HG03558 (cell line): ENCODE measurements at regions not wholly inside any gene's neighbourhood (a gene's known extent, or its start where the extent isn't known, plus 50 kb on each side); places are given as distances from the start of the nearest gene placed in this dataset.
"Not testable (repeated sequence)": the region's sequence is repeated elsewhere in the genome, so short reads cannot be mapped to it uniquely, and the experiment has no call there.

Experiments
- ATAC-seq: cut with Tn5 transposase; IDR thresholded peaks from one replicate; pipeline ENCODE4 v1.9.1; 2021; ENCODE audit warnings: moderate number of reproducible peaks; ENCODE audit not compliant: unreplicated experiment; ENCODE audit errors: extremely low read depth

DNA sequence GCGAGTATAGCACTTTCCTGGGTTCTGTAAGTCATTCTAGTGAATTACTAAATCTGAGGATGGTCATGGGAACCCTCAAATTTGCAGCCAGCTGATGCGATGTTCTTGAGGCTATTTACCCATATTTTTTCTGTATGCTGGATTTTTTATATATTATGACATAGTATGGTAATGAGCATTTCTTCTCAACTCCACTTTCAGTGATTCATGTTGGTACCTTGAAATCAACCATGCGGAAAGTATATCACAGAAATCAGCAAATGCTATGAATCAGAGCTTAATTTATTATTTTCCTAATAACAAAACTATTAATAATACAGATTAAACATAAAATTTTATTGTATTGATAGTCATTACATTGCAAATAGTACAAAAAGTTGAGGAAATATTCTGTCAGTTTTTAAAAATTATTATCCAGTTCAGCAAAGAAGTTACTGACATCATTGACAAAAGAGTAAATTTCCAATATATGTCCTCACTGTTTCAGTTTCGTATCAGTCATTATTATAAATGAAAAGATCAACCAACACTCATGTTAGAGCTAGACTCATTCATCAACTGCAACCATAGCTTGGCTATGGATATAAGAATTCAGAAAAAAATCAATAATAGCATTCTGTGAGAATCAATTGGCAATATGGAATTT lies 164.3 kb upstream of the SETMAR start:
- ATAC-seq: peak; percentile 13

GRCh38 chr3:4139462-4140140 lies 163.6 kb upstream of the SETMAR start:
- ATAC-seq: peak; percentile 41

- ATAC-seq: no peak
Observed at GRCh38 chr3:4140921-4141320, 162.2 kb upstream of the SETMAR start.

GRCh38 chr3:4147556-4148118 lies 155.5 kb upstream of the SETMAR start:
- no peak for ATAC-seq

- ATAC-seq: no peak
Observed at GRCh38 chr3:4149296-4149695, 153.9 kb upstream of the SETMAR start.

GRCh38 chr3:4150816-4151215 lies 152.4 kb upstream of the SETMAR start:
- ATAC-seq: no peak

DNA sequence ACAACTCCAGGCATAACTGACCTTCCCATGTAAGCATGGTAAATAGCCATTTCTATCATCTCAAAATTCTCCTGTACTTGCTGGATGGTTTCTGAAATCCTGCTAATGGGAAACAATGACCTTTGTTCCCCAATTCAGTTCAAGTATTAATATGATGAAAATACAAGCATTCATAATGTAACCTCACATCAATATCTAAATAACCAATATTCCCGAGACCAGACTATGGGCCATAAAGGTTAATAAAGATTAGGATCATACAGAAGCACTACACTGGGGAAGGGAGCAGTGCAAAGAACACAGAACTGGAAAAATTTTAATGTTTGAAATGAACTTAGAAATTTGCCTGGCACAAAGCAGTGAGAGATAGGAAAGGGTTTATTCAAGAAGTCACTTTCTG lies 151.3 kb upstream of the SETMAR start:
- no peak for ATAC-seq

GRCh38 chr3:4153771-4154170 lies 149.4 kb upstream of the SETMAR start:
- no peak for ATAC-seq

DNA sequence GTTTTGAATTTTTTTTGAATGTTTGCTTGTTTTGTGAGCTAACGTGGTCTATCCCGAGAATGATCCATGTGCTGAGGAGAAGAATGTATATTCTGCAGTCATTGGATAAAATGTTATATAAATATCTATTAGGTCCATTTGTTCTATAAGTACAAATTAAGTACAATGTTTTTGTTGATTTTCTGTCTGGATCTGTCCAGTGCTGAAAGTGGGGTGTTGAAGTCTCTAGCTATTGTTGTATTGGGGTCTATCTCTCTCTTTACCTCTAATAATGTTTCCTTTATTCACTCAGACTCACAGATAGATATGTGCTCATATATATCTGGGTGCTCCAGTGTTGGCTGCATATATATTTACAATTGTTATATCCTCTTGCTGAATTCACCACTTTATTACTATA lies 144.8 kb upstream of the SETMAR start:
- ATAC-seq: no peak

DNA sequence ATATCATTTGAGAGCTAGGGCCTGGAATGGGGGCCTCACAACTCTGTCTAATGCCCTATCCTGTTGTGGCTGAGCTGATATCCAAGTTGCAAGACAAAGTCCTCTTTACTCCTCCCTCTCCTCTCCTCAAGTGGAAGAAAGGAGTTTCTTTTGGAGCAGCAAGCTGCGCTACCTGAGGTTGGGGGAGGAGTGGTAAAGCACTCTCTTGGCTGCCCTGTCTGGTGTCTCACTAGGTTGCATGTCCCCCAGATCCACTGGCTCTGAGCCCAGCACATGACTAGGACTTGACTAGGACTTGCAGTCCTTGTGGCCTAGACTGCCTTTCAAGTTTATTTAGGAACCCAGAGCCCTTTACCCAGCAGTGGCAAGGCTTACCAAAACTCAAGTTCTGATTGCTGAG lies 141.1 kb upstream of the SETMAR start:
- ATAC-seq: no peak

GRCh38 chr3:4163011-4163410 lies 140.2 kb upstream of the SETMAR start:
- no peak for ATAC-seq

DNA sequence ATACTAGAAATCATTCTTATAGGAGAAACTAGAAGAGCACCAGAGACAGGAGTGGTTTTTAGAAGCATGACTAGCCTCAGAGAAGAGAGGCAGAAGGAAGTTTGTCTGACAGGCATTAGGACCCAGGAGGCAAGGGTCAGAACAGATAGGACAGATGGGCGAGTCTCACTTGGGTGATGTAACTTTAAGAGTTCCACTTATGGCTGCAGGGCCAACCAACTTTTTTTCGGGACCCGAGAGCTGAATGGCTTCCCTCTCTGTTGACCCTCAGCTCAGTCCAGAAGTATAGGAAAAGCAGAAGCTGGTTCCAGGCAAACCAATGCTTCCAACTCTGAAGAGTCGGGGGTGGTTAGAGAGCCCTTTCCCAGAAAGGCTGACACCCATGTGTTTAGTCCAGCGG lies 136.6 kb upstream of the SETMAR start:
- ATAC-seq: no peak

DNA sequence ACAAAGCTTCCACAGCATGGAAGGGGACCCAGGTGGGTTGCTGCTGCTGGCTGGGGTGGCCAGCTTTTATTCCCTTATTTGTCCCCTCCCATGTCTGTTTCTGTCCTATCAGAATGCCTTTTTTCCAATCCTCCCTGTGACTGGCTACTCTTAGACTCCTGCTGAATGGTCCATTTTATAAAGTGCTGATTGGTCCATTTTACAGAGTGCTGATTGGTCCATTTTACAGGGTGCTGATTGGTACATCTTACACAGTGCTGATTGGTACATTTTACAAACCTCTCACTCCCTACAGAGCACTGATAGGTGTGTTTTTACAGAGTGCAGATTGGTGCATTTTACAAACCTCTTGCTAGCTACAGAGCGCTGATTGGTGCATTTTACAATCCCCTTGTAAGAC lies 135.9 kb upstream of the SETMAR start:
- not testable (repeated sequence) for ATAC-seq

DNA sequence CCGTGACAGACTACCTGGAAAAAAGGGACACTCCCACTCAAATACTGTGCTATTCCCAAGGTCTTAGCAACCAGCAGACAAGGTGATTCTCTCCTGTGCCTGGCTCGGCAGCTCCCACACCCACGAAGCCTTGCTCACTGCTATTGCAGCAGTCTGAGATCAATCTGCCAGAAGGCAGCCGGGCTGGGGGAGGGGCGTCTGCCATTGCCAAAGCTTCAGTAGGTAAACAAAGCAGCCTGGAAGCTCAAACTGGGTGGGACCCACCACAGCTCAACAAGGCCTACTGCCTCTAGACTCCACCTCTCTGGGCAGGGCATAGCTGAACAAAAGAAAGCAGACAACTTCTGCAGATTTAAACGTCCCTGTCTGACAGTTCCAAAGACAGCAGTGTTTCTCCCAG lies 128.4 kb upstream of the SETMAR start:
- ATAC-seq: no peak

DNA sequence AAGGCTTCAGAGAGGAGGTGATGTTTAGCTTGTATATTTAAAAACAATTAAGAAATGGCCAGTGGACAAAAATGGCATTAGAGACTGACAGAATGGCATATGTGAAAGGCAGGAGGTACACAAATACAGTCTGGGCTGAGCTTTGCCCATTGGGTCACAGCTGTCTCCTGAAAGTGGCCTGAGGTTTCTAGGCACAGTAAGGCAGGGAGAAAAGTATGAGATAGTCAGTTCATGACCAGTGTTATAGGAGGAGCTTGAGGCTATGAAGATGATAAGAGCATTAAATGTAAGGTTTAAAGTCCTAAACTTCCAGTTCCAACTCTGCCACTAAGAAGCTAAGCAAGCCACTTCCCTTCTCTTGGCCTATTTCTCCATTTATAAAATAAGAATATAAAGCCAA lies 111.2 kb upstream of the SETMAR start:
- ATAC-seq: no peak

DNA sequence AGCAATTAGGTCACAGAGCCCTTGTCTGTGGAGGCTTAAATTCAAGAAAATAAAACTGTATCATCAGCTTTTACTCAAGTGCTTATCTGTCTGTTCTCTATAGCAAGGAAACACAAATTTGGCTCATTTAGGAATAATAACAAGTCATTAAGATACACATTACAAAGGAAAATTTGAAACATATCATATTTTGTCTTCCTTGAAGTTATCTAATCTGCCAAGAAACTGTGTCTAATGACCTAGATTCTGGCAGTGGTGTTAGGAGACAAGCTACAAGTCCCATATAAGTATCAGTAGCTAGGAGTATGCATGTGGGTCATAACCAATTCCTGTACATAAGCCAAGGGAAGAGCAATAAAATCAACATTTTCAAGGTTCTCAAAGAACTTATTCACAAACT lies 108.2 kb upstream of the SETMAR start:
- no peak for ATAC-seq

DNA sequence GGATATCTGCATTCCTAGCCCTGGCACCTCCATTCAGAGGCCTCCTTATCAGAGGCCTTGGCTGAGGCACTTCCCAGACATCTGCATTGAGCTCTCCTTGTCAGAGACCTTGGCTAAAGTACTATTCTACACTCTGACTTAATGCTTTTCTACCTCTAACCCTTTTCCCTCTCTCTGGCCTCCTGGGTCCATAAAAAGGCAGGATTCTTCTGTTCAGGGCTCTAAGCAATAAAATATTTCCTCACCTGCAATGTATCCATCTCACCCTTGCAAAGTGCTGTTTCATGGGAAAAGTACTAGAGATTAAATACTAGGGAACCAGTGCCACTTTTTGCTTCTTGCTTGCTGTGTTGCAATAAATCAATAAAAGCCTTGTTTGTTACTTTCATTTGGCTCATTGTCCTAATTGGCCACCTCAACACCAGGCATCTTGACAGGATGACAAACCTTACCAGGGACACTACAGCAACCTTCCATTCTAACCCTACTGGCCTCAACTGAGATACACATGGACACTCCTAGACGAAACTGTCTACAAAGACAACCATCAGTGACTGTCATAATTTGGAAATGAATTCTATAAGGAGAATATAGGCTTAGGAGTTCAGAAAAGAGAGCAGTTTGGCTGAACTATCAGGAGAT lies 106.5 kb upstream of the SETMAR start:
- no peak for ATAC-seq

DNA sequence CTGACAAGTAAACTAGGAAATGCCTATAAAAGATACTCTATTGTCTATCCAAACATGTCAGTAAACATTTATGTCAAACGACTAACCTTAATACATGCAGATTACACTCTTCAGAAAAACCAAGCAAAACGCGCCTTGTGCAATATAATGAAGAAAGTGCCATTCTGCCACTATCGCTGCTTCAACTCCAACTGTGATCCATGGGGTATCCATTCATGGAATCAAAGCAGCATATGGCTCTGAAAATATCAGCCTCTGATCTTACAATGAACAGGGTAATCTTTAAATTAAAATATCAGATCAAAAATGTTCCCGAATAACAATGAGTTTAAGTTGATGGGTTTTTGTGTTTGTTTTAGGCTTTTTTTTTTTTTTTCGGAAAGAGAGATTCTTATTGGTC lies 105.5 kb upstream of the SETMAR start:
- ATAC-seq: no peak

- ATAC-seq: no peak
Observed at GRCh38 chr3:4198491-4198890, 104.7 kb upstream of the SETMAR start.

GRCh38 chr3:4204776-4205175 lies 98.4 kb upstream of the SETMAR start:
- ATAC-seq: not testable (repeated sequence)

DNA sequence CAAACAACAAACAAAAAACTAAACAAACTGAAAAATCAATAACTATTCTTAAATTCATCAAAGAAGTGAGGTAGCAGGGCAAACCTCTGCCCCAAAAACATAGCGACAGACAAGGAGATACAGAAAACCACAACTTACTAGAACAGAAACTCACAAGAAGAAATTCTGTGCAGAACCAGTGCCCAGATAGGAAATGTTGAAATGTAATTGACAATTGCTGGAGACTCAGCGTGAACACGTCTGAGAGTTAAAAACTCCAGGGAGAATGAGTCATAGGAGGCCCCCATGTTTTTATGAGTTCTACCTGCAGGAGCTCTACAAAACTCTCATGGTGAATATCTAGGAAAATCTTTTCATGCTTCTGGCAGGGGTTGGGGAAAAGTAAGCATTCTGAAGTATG lies 95.5 kb upstream of the SETMAR start:
- ATAC-seq: no peak
